BLaER1 treated with 17β-estradiol and CSF1 and Interleukin-3, amounts not matched to agents 10 nM and 100 nM (cell line): ENCODE measurements at regions not wholly inside any gene's neighbourhood (a gene's known extent, or its start where the extent isn't known, plus 50 kb on each side); places are given as distances from the start of the nearest gene placed in this dataset.
"Not testable (repeated sequence)": the region's sequence is repeated elsewhere in the genome, so short reads cannot be mapped to it uniquely, and the experiment has no call there.

Experiments used
- H3K27ac ChIP-seq, 11 experiments: shearing (Covaris generic); formaldehyde crosslinking; 2 replicates each; pipeline ENCODE4 v1.8.1; 2022
- H3K27me3 ChIP-seq, 11 experiments: shearing (Covaris generic); formaldehyde crosslinking; 2 replicates each; pipeline ENCODE4 v1.8.1; 2022
- H3K36me3 ChIP-seq, 11 experiments: shearing (Covaris generic); formaldehyde crosslinking; 2 replicates each; pipeline ENCODE4 v1.8.1; 2022
- H3K4me1 ChIP-seq, 10 experiments: shearing (Covaris generic); formaldehyde crosslinking; 2 replicates each; pipeline ENCODE4 v1.8.1; 2022
- H3K4me2 ChIP-seq, 11 experiments: shearing (Covaris generic); formaldehyde crosslinking; 2 replicates each; pipeline ENCODE4 v1.8.1; 2022
- H3K4me3 ChIP-seq, 10 experiments: shearing (Covaris generic); formaldehyde crosslinking; 2 replicates each; pipeline ENCODE4 v1.8.1; 2022
- H3K9ac ChIP-seq, 11 experiments: shearing (Covaris generic); formaldehyde crosslinking; 2 replicates each; pipeline ENCODE4 v1.8.1; 2022
- H3K9me3 ChIP-seq, 11 experiments: shearing (Covaris generic); formaldehyde crosslinking; replicated peaks in 1 of 11; 2 replicates each; pipeline ENCODE4 v1.8.1; 2022
- H4K20me1 ChIP-seq, 11 experiments: shearing (Covaris generic); formaldehyde crosslinking; 2 replicates each; pipeline ENCODE4 v1.8.1; 2022
- Cebpa-rat ChIP-seq, 11 experiments: shearing (Covaris generic); IDR thresholded peaks; 2 replicates each; pipeline ENCODE4 v1.8.1; 2022

DNA sequence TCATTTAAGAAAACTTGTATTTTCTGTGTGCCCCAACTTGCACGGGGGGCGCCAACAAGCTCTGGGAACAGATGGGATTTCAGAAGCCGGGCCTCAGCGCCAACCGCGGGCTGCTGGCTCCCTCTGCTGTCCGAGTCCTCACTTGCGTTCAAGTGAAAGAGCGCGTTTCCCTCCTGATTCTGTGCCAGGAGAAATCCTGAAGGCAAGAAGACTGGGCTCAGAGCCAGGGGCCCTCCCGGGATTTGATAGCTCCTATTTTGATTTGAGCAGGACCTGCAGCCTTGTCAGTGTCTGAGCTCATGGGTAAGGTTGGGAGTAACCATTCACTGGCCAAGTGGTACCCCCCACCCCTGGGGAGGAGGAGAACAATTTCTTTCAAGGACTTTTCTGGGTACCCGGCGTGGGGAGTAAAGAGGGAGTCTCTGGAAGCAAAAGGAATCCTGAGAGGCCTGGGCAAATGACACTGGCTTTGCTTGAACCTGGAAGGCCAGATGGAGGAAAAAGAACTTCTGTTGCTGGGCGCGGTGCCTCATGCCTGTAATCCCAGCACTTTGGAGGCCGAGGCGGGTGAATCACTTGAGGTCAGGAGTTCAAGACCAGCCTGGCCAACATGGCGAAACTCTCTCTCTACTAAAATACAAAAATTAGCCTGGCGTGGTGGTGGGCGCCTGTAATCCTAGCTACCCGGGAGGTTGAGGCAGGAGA is 179.0 kb upstream of the RGS6 start:
- H3K27ac ChIP-seq: no peak overlapping the region
- H3K9ac ChIP-seq: peak overlapping the region in 3 of 11 experiments; percentile 40 to 48 (median 43); a peak in 5 of 22 replicates
- H3K27me3 ChIP-seq: no peaks in the 10 kb centered on the region
- no peak for TF ChIP-seq Cebpa-rat (IDR thresholded peaks at IDR 0.05)
- H4K20me1 ChIP-seq: no peaks in the 10 kb centered on the region
- H3K36me3 ChIP-seq: peaks cover 0 to 3% (median 0%) of the 10 kb centered on the region in 11 experiments; a peak in 2 of 22 replicates
- peaks cover 2 to 9% (median 7%) of the 10 kb centered on the region in 11 experiments; a peak in 20 of 22 replicates for H3K9me3 ChIP-seq
- H3K4me3 ChIP-seq: peak overlapping the region in 1 of 10 experiments; percentile 24; a peak in 1 of 20 replicates
- H3K4me1 ChIP-seq: peaks cover 12 to 38% (median 19%) of the 10 kb centered on the region in 10 experiments; a peak in 19 of 20 replicates
- H3K4me2 ChIP-seq: peak overlapping the region in 10 of 11 experiments; percentile 2 to 88 (median 48); a peak in 17 of 22 replicates

DNA sequence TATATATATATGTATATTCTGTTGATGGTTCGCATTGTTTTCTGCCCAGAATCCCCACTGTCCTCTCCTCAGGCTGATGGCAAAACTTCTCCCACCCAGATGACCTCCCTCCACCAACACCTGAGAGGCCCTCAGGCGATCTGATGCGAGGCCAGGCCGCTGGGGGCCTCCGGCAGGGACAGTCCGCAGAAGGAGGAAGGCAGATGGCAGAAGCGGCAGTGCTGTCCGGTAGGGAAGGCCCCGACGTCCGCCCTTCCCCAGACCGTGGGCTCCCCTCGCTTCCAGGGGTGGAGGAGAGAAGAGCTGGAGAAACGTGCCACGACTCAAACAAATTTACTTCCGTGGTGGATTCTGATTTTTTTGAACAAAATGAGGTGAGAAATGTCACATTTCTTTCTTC is 178.3 kb upstream of the RGS6 start:
- H3K27ac ChIP-seq: 0 out of 22 replicates have a peak overlapping the region, but pooled peaks of 1 of the 11 experiments have one; percentile 19
- H3K4me3 ChIP-seq: no peak overlapping the region
- peak overlapping the region in 4 of 11 experiments; percentile 1 to 44 (median 36); a peak in 5 of 22 replicates for H3K9ac ChIP-seq
- H3K4me1 ChIP-seq: peaks cover 12 to 38% (median 21%) of the 10 kb centered on the region in 10 experiments; a peak in 19 of 20 replicates
- no peak for TF ChIP-seq Cebpa-rat (IDR thresholded peaks at IDR 0.05)
- H4K20me1 ChIP-seq: no peaks in the 10 kb centered on the region
- H3K36me3 ChIP-seq: no peaks in the 10 kb centered on the region
- H3K27me3 ChIP-seq: no peaks in the 10 kb centered on the region
- H3K4me2 ChIP-seq: peak overlapping the region in 8 of 11 experiments; percentile 47 to 67 (median 55); a peak in 15 of 22 replicates
- H3K9me3 ChIP-seq: peaks cover 0 to 2% (median 0%) of the 10 kb centered on the region in 11 experiments; a peak in 6 of 22 replicates

DNA sequence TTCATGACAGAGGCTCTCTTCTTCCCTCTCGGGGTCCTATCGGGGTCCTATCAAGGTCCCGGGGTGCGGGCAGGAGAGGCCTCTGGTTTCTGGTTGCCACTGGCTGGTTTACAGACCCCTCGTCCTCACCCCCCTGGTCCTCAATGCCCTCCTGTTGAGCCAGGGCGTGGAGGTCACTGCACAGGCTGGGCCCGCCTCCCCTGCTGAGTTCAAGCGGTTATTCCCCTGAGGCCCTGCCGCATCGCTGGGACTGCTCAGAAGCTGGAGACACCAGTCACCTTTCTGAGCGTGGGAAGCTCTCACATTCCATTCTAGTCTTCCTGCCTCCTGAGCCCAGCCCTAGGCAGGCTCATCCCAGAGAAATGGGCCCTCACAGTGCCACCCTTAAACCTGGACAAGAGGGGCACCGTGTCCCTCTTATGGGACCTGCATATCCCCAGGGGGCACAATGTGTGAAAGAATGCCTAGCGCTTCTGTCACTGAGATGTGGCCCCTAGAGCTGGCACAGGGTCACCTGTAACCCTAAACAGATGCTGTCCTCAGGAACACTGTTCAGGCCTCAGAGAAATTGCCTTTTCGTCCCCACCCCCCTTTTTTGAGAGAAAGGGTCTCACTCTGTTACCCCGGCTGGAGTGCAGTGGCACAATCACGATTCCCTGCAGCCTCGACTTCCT is 177.7 kb upstream of the RGS6 start:
- H3K27ac ChIP-seq: peak overlapping the region in 1 of 11 experiments; percentile 19; a peak in 1 of 22 replicates
- no peaks in the 10 kb centered on the region for H4K20me1 ChIP-seq
- no peak overlapping the region for H3K4me3 ChIP-seq
- peak overlapping the region in 9 of 11 experiments; percentile 47 to 67 (median 55); a peak in 18 of 22 replicates for H3K4me2 ChIP-seq
- H3K4me1 ChIP-seq: peaks cover 7 to 35% (median 21%) of the 10 kb centered on the region in 10 experiments; a peak in 19 of 20 replicates
- no peaks in the 10 kb centered on the region for H3K27me3 ChIP-seq
- no peak for TF ChIP-seq Cebpa-rat (IDR thresholded peaks at IDR 0.05)
- no peaks in the 10 kb centered on the region for H3K9me3 ChIP-seq
- no peaks in the 10 kb centered on the region for H3K36me3 ChIP-seq
- H3K9ac ChIP-seq: peak overlapping the region in 7 of 11 experiments; percentile 1 to 44 (median 30); a peak in 6 of 22 replicates

DNA sequence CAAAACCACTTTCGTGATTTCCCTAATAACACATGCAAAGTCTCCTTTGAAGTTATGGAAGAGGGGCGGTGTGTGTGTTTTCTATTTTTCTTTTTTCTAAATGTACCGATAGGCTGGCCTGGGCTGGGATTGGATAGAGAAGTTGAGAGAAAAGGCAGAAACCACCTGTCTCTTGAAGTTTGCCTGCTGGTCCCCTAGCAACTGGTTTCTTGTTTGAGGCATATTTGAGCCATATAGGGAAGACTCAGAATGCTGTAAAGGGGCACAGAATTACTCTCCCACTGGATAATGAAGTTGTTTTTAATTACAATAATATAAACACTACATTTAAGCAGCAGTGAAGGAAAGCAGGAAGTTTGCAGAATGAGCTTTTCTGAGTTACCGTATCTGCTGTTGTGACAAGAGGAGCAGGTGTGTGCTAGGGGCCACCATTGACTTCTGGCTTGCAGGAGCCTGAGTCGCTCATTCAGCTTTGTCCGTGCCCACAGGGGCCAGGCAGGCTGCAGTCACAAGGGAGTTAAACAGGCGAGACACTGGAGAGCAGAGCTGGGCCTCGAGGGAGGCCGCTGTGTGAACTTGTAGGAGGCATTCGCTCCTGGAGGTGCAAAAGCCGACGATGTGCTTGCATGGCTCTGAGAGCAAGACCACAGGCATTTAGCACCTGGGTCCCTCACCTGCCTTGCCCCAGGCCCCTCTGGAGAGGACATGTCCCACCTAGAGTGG is 173.8 kb upstream of the RGS6 start:
- no peaks in the 10 kb centered on the region for H3K27me3 ChIP-seq
- peak overlapping the region in 1 of 11 experiments; percentile 20; a peak in 1 of 22 replicates for H3K4me2 ChIP-seq
- no peak overlapping the region for H3K4me3 ChIP-seq
- H3K9me3 ChIP-seq: peaks cover 0 to 7% (median 0%) of the 10 kb centered on the region in 11 experiments; a peak in 3 of 22 replicates
- no peak overlapping the region for H3K27ac ChIP-seq
- no peak overlapping the region for H3K9ac ChIP-seq
- H3K36me3 ChIP-seq: no peaks in the 10 kb centered on the region
- H3K4me1 ChIP-seq: peaks cover 0 to 17% (median 12%) of the 10 kb centered on the region in 10 experiments; a peak in 16 of 20 replicates
- TF ChIP-seq Cebpa-rat (IDR thresholded peaks at IDR 0.05): no peak
- no peaks in the 10 kb centered on the region for H4K20me1 ChIP-seq

DNA sequence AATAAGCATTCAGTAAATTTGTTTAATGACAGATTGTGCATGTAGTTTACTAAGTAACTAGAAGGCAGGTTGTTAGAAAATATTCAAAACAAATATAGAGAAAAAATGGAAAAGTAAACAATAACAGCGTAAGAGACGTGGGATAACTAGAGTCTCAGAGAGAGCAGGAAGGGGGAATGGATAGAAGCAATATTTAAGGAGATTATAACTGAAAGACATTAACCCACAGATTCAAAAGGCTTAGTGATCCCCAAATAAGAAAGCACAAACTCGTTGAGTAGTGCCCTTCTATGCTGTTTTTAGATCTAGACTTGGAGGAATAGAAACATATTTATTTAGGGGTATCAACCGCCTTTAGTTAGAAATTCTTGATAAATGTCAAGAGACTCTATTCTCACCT is 169.7 kb upstream of the RGS6 start:
- Histone ChIP-seq H4K20me1 (no peaks in the 10 kb centered on the region), H3K36me3 (no peaks in the 10 kb centered on the region), H3K4me2 (no peak overlapping the region), H3K27me3 (no peaks in the 10 kb centered on the region), H3K4me1 (peaks cover 0 to 6% (median 0%) of the 10 kb centered on the region in 10 experiments; a peak in 4 of 20 replicates), H3K27ac (no peak overlapping the region), H3K9me3 (peaks cover 0 to 7% (median 0%) of the 10 kb centered on the region in 11 experiments; a peak in 3 of 22 replicates), H3K4me3 (no peak overlapping the region), H3K9ac (no peak overlapping the region)
- TF ChIP-seq Cebpa-rat (IDR thresholded peaks at IDR 0.05): no peak

DNA sequence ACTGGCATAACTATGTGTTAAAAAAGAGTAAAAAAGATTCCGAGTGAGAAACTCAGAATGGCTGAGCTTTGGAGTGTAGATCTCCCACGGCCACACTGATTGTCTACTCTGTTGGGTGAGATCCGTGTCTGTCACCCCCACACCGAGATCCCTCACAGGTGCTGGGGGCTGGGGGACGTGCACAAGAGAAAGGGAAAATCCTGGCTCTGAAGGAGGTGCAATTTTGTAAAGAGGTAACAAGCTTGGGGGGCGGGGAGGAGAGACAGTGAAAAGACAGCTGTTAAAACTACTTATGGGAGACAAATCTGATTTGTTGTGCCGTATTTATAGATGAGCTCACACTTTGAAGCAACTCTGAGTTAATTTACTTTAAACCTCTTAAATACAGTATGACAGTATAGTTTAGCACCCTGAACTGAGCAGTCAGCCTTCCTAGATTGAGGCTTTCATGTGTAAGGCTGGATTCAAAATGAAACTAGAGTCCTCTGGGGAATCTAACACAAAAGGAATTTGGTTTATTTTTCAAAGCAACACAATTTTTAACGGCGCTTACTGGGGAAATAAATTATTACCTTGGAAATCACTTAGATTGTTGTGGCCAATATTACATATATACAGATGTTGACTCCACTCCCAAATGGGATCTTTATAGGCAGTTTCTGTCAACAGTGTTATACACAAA is 167.4 kb upstream of the RGS6 start:
- H3K27ac ChIP-seq: no peak overlapping the region

DNA sequence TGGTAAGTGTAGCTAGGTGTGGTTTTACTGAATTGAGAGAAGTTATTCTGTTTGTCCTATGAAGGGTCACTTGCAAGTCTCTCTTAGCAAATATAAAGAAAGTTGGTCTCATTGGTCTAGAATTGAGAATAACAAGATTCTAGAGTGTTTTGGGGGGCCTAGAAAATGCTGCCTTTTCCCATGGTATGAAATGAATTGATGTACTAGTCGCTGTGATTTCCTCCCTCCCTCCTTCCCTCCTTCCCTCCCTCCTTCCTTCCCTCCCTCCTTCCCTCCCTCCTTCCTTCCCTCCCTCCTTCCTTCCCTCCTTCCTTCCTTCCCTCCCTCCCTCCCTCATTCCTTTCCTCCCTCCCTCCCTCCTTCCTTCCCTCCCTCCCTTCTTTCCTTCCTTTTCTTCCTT is 166.7 kb upstream of the RGS6 start:
- Histone ChIP-seq H3K27ac (no peak overlapping the region), H4K20me1 (no peaks in the 10 kb centered on the region), H3K9me3 (peaks cover 0 to 7% (median 0%) of the 10 kb centered on the region in 11 experiments; a peak in 3 of 22 replicates), H3K27me3 (no peaks in the 10 kb centered on the region), H3K36me3 (no peaks in the 10 kb centered on the region), H3K4me1 (no peaks in the 10 kb centered on the region), H3K9ac (no peak overlapping the region), H3K4me3 (no peak overlapping the region), H3K4me2 (no peak overlapping the region)
- TF ChIP-seq Cebpa-rat (IDR thresholded peaks at IDR 0.05): no peak

More for the DNA sequence above, 167.4 kb upstream of the RGS6 start:
- no peak overlapping the region for H3K9ac ChIP-seq
- H3K4me2 ChIP-seq: no peak overlapping the region
- H3K9me3 ChIP-seq: peaks cover 0 to 7% (median 0%) of the 10 kb centered on the region in 11 experiments; a peak in 3 of 22 replicates
- H3K27me3 ChIP-seq: no peaks in the 10 kb centered on the region
- no peaks in the 10 kb centered on the region for H4K20me1 ChIP-seq
- H3K4me1 ChIP-seq: no peaks in the 10 kb centered on the region
- H3K4me3 ChIP-seq: no peak overlapping the region
- no peak for TF ChIP-seq Cebpa-rat (IDR thresholded peaks at IDR 0.05)
- H3K36me3 ChIP-seq: no peaks in the 10 kb centered on the region

DNA sequence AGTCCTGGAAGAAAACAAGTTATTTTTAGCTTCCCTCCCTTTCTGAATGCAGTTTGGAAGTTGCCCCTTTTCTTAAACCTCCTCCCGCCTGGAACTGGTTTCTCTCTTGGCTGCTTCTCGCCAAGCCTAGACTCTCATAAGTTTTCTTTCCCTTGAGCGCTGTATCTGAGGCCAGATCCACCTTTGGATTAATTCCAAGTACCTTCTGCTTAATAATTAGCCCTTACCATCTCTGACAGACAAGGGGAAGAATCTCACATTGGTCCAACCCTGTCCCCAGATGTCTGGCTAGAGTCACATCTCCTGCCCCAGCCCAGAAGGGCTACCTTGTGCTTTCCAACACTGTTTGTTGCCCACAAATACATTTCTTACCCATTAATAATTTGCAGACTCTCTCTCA is 161.8 kb upstream of the RGS6 start:
- no peak overlapping the region for H3K27ac ChIP-seq
- H3K9me3 ChIP-seq: peaks cover 0 to 21% (median 14%) of the 10 kb centered on the region in 11 experiments; a peak in 16 of 22 replicates

DNA sequence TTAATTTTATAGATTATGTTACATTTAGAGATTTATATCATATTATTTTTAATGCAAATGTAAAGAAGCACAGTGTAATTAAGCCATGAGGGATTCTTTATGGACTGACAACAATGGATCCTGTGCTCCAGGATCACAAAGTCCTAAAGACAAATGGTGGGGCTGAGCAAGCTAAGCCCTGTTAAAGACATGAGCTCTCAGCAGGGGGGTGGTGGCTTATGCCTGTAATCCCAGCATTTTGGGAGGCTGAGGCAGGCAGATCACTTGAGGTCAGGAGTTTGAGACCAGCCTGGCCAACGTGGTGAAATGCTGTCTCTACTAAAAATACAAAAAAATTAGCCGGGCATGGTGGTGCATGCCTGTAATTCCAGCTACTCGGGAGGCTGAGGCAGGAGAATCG is 160.8 kb upstream of the RGS6 start:
- H3K27ac ChIP-seq, H4K20me1 ChIP-seq, H3K4me2 ChIP-seq, H3K4me3 ChIP-seq, H3K9ac ChIP-seq, H3K27me3 ChIP-seq, H3K36me3 ChIP-seq, H3K4me1 ChIP-seq: not testable (repeated sequence)
- H3K9me3 ChIP-seq: peaks cover 0 to 21% (median 14%) of the 10 kb centered on the region in 11 experiments; a peak in 16 of 22 replicates

More for the DNA sequence above, 161.8 kb upstream of the RGS6 start:
- no peak for TF ChIP-seq Cebpa-rat (IDR thresholded peaks at IDR 0.05)
- no peak overlapping the region for H3K4me3 ChIP-seq
- H3K36me3 ChIP-seq: no peaks in the 10 kb centered on the region
- H3K27me3 ChIP-seq: no peaks in the 10 kb centered on the region
- H3K4me1 ChIP-seq: no peaks in the 10 kb centered on the region
- no peak overlapping the region for H3K4me2 ChIP-seq
- H3K9ac ChIP-seq: no peak overlapping the region
- no peaks in the 10 kb centered on the region for H4K20me1 ChIP-seq

DNA sequence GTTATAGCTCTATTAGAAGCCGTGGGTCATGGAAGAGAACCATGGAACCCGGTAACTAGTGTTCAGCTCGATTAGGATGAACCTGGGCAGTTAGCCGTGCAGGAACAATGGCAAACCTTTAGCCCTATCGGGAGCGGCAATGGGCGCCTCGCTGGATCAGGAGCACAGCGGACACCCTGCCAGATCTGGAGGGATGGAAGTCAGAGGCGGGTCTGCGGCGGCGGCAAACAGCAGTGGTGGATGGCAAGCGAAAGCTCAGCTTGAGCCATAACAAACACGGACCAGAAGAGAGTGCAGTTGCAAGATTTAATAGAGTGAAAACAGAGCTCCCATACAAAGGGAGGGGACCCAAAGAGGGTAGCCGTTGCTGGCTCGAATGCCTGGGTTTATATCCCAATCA is 160.2 kb upstream of the RGS6 start:
- peaks cover 0 to 21% (median 14%) of the 10 kb centered on the region in 11 experiments; a peak in 16 of 22 replicates for H3K9me3 ChIP-seq
- H3K4me3 ChIP-seq, H3K27me3 ChIP-seq, H4K20me1 ChIP-seq, H3K4me1 ChIP-seq, H3K9ac ChIP-seq, H3K4me2 ChIP-seq, H3K36me3 ChIP-seq, H3K27ac ChIP-seq: not testable (repeated sequence)
